GM12878 (cell line): ENCODE measurements at regions not wholly inside any gene's neighbourhood (a gene's known extent, or its start where the extent isn't known, plus 50 kb on each side); places are given as distances from the start of the nearest gene placed in this dataset.

Experiments
- ATAC-seq: fragments of 200-7000 bp; cut with Tn5 transposase; 3 replicates; pipeline ENCODE4 v1.9.1; 2020; ENCODE audit warnings: mild to moderate bottlenecking, moderate library complexity
- BruUV-seq: library from RNA; stranded (reverse); fragments of 400-500 nt; replicated peaks from 2 replicates; lab custom pipeline; 2021; lab: Mats Ljungman, UMichigan
- CTCF ChIA-PET: fragments of 300-600 bp; sonication (Branson Sonifier 250); formaldehyde crosslinking; extraction: SDS; loops from one replicate; lab custom pipeline; 2021; ENCODE audit warnings: inconsistent platforms; lab: Yijun Ruan, JAX
- POLR2A ChIA-PET: fragments of 350-600 bp; formaldehyde crosslinking; extraction: SDS; loops from one replicate; lab custom pipeline; 2021; ENCODE audit warnings: inconsistent platforms; lab: Charles Lee
- RAD21 ChIA-PET: fragments of 300-600 bp; sonication (Branson Sonifier 250); formaldehyde crosslinking; loops from one replicate; lab custom pipeline; 2023; ENCODE audit warnings: antibody characterized with exemption; ENCODE audit not compliant: unreplicated experiment; lab: Charles Lee
- SMC1A ChIA-PET: fragments of 300-600 bp; sonication (Branson Sonifier 250); formaldehyde crosslinking; loops from one replicate; lab custom pipeline; 2023; ENCODE audit not compliant: unreplicated experiment, uncharacterized antibody; lab: Charles Lee
- DNase-seq: peaks from one replicate; pipeline ENCODE4 v3.0.0-alpha.2; 2011; ENCODE audit warnings: low read depth, low spot score
- FAIRE-seq: peaks from 3 replicates; lab custom pipeline; 2011; peaks lifted over from hg19 to GRCh38; lab: Jason Lieb, UNC
- H2AFZ ChIP-seq: 2 replicates; pipeline ENCODE4 v1.6.0; 2011; ENCODE audit warnings: low read depth, low read length, control low read depth; ENCODE audit not compliant: control insufficient read depth
- H3K27ac ChIP-seq: 2 replicates; pipeline ENCODE4 v1.5.1; 2011; ENCODE audit warnings: control low read depth; ENCODE audit not compliant: control insufficient read depth, insufficient read depth
- H3K27me3 ChIP-seq, 2 experiments: replicated peaks in 1 of 2; 2 replicates each; pipeline versions ENCODE4 v1.6.0 to v1.6.1; 2011; ENCODE audit warnings: low read length in 1 of 2; ENCODE audit not compliant: control insufficient read depth in 2 of 2, insufficient read depth in 2 of 2
- H3K36me3 ChIP-seq, 2 experiments: 2 replicates each; pipeline ENCODE4 v1.5.1; 2011; ENCODE audit warnings: low read length in 1 of 2; ENCODE audit not compliant: control insufficient read depth in 2 of 2, insufficient read depth in 2 of 2
- H3K4me1 ChIP-seq: 2 replicates; pipeline ENCODE4 v1.6.1; 2011; ENCODE audit warnings: mild to moderate bottlenecking, low read length, moderate library complexity, mixed read lengths; ENCODE audit not compliant: control insufficient read depth, insufficient read depth
- H3K4me2 ChIP-seq: 2 replicates; pipeline ENCODE4 v1.6.0; 2011; ENCODE audit warnings: control low read depth; ENCODE audit not compliant: control insufficient read depth, insufficient read depth
- H3K4me3 ChIP-seq: fragments of 200-600 bp; sonication (generic); 2 replicates; pipeline ENCODE4 v1.5.1; 2016
- H3K79me2 ChIP-seq: 2 replicates; pipeline ENCODE4 v1.6.0; 2011; ENCODE audit warnings: low read length; ENCODE audit not compliant: control insufficient read depth, insufficient read depth
- H3K9ac ChIP-seq: 2 replicates; pipeline ENCODE4 v1.8.0; 2011; ENCODE audit warnings: low read length, control low read depth, mixed read lengths; ENCODE audit not compliant: control insufficient read depth, insufficient read depth
- H3K9me3 ChIP-seq: replicated peaks from 3 replicates; pipeline ENCODE4 v1.5.1; 2011; ENCODE audit warnings: mild to moderate bottlenecking, low read length; ENCODE audit not compliant: control insufficient read depth, insufficient read depth
- H4K20me1 ChIP-seq: 2 replicates; pipeline ENCODE4 v1.6.0; 2011; ENCODE audit not compliant: control insufficient read depth, insufficient read depth
- BACH1 ChIP-seq: fragments of 450-650 bp; IDR thresholded peaks from 2 replicates; pipeline ENCODE4 v1.6.1; 2017; ENCODE audit warnings: mild to moderate bottlenecking, borderline replicate concordance
- CBFB ChIP-seq: IDR thresholded peaks from 2 replicates; pipeline ENCODE4 v1.6.1; 2016; ENCODE audit warnings: antibody characterized with exemption, low read depth
- EZH2 ChIP-seq: IDR thresholded peaks from 2 replicates; pipeline ENCODE4 v1.6.1; 2012; ENCODE audit warnings: low read depth, mild to moderate bottlenecking, control low read depth, inconsistent platforms, low read length, borderline replicate concordance; ENCODE audit not compliant: control insufficient read depth
- MEF2A ChIP-seq: IDR thresholded peaks from 2 replicates; pipeline ENCODE4 v1.6.1; 2011; ENCODE audit warnings: low read depth, mild to moderate bottlenecking, low read length, moderate library complexity; ENCODE audit not compliant: insufficient read depth
- RELA ChIP-seq: fragments of 450-650 bp; IDR thresholded peaks from 2 replicates; pipeline ENCODE4 v1.8.0; 2014; ENCODE audit warnings: borderline replicate concordance; ENCODE audit not compliant: partially characterized antibody
- TAF1 ChIP-seq: IDR thresholded peaks from 2 replicates; pipeline ENCODE4 v1.6.1; 2011; ENCODE audit warnings: mild to moderate bottlenecking, low read depth, low read length, borderline replicate concordance
- ZBTB40 ChIP-seq: fragments of 450-650 bp; IDR thresholded peaks from 2 replicates; pipeline ENCODE4 v1.6.1; 2016; ENCODE audit warnings: mild to moderate bottlenecking, moderate library complexity, borderline replicate concordance
- WGBS: methylation state at CpG from one replicate; pipeline ENCODE4 v1.1.6; 2016; ENCODE audit warnings: low lambda C conversion rate; ENCODE audit not compliant: insufficient replicate concordance, insufficient coverage; ENCODE audit errors: missing lambda C conversion rate; 5-methylcytosine and 5-hydroxymethylcytosine counted together
- in situ Hi-C: fragments of 300-500 bp; cut with MboI; formaldehyde crosslinking; loops from 9 replicates; pipeline ENCODE4 v1.14.3; 2018; ENCODE audit warnings: mixed read lengths
- intact Hi-C: fragments of 100-400 bp; cut with micrococcal nuclease; formaldehyde crosslinking; loops from one replicate; pipeline ENCODE4 v1.14.2; 2022; ENCODE audit not compliant: unreplicated experiment
- TF ChIP-seq, protein P1 (sequence below): IDR thresholded peaks from 2 replicates; pipeline ENCODE4 v1.6.1; 2011; ENCODE audit warnings: mild to moderate bottlenecking, low read depth, low read length, moderate library complexity; ENCODE audit not compliant: insufficient replicate concordance
- TF ChIP-seq, protein P2 (sequence below), 3 experiments: IDR thresholded peaks in 2 of 3; conservative IDR thresholded peaks in 1 of 3; 2 replicates each; pipeline ENCODE4 v1.5.1; 2011; ENCODE audit warnings: low read depth in 3 of 3, low read length in 3 of 3, mild to moderate bottlenecking in 3 of 3, control low read depth in 2 of 3, moderate library complexity in 2 of 3, inconsistent platforms in 1 of 3, mixed read lengths in 1 of 3; ENCODE audit not compliant: control insufficient read depth in 2 of 3, insufficient read depth in 1 of 3; ENCODE audit errors: extremely low read depth in 1 of 3

DNA sequence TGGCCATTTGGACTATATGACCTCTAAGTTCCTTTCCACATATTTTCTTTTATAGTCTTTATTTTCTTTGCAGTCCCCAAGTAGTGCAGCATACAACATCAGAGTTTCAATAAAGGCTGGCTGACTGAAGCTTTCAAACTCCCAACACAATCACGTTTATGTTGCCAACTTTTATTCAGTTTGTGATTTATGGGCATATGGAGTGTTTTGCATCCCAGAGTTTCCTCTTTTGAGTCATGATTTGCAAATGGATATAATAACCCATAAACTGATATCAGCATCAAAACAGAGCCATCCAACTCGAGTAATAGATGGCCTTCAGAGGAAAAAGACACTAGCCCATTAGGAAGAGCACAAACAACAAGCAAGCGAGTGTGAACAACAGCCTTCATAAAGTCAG lies 414.0 kb downstream of the ELAVL2 start (continued):
- TF ChIP-seq, protein P1, sequence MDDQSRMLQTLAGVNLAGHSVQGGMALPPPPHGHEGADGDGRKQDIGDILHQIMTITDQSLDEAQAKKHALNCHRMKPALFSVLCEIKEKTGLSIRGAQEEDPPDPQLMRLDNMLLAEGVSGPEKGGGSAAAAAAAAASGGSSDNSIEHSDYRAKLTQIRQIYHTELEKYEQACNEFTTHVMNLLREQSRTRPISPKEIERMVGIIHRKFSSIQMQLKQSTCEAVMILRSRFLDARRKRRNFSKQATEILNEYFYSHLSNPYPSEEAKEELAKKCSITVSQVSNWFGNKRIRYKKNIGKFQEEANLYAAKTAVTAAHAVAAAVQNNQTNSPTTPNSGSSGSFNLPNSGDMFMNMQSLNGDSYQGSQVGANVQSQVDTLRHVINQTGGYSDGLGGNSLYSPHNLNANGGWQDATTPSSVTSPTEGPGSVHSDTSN, result no peak
- TF ChIP-seq EZH2, result no peak

- H3K36me3 ChIP-seq, result no peaks in the 10 kb centered on the region
- no peak for FAIRE-seq
- in situ Hi-C loops, result no loop called here
- ChIA-PET POLR2A (no interaction called here), CTCF (no interaction called here), RAD21 (no interaction called here), SMC1A (no interaction called here)
- WGBS, result 29% methylated on average over 3 of the region's 3 CpGs
- no peak for DNase-seq
- no peak overlapping the region for H2AFZ ChIP-seq
- no peak for ATAC-seq
- H3K27me3 ChIP-seq, result no peaks in the 10 kb centered on the region
- no peaks in the 10 kb centered on the region for H3K9me3 ChIP-seq
- intact Hi-C loops, result no loop called here
- no peaks in the 10 kb centered on the region for H3K79me2 ChIP-seq
- H3K4me2 ChIP-seq, result no peak overlapping the region
- H3K9ac ChIP-seq, result no peak overlapping the region
- no peaks in the 10 kb centered on the region for H4K20me1 ChIP-seq
- no peak overlapping the region for H3K4me3 ChIP-seq
- no peak overlapping the region for H3K27ac ChIP-seq
- no peaks in the 10 kb centered on the region for H3K4me1 ChIP-seq
- no TSS peak for BruUV-seq
- TF ChIP-seq, protein P2, sequence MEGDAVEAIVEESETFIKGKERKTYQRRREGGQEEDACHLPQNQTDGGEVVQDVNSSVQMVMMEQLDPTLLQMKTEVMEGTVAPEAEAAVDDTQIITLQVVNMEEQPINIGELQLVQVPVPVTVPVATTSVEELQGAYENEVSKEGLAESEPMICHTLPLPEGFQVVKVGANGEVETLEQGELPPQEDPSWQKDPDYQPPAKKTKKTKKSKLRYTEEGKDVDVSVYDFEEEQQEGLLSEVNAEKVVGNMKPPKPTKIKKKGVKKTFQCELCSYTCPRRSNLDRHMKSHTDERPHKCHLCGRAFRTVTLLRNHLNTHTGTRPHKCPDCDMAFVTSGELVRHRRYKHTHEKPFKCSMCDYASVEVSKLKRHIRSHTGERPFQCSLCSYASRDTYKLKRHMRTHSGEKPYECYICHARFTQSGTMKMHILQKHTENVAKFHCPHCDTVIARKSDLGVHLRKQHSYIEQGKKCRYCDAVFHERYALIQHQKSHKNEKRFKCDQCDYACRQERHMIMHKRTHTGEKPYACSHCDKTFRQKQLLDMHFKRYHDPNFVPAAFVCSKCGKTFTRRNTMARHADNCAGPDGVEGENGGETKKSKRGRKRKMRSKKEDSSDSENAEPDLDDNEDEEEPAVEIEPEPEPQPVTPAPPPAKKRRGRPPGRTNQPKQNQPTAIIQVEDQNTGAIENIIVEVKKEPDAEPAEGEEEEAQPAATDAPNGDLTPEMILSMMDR (IDR thresholded peaks at IDR 0.05 in 2 of 3, conservative IDR thresholded peaks at IDR 0.05 in 1 of 3; ENCODE audit: control insufficient read depth in 2 of 3, extremely low read depth in 1 of 3, insufficient read depth in 1 of 3, low read depth in 3 of 3, low read length in 3 of 3), result no peak
- no peak for TF ChIP-seq BACH1
- TF ChIP-seq MEF2A, result no peak
- TF ChIP-seq CBFB, result no peak
- no peak for TF ChIP-seq RELA
- no peak for TF ChIP-seq ZBTB40
- TF ChIP-seq TAF1, result no peak
- TF ChIP-seq, all 136 proteins: peak for 0
Observed at GRCh38 chr9:23412458-23412857, 413.6 kb downstream of the ELAVL2 start.
